H54 (cell line): ENCODE measurements at regions not wholly inside any gene's neighbourhood (a gene's known extent, or its start where the extent isn't known, plus 50 kb on each side); places are given as distances from the start of the nearest gene placed in this dataset.

Source experiments
- DNase-seq: peaks from one replicate; pipeline ENCODE4 v3.0.0; 2011; ENCODE audit warnings: low spot score, mixed read lengths; ENCODE audit not compliant: insufficient read length
- FAIRE-seq: peaks from 3 replicates; lab custom pipeline; 2011; peaks lifted over from hg19 to GRCh38; lab: Jason Lieb, UNC
- POLR2A ChIP-seq: IDR thresholded peaks from 2 replicates; pipeline ENCODE4 v1.6.1; 2011; ENCODE audit warnings: low read depth, mild to moderate bottlenecking, low read length

DNA sequence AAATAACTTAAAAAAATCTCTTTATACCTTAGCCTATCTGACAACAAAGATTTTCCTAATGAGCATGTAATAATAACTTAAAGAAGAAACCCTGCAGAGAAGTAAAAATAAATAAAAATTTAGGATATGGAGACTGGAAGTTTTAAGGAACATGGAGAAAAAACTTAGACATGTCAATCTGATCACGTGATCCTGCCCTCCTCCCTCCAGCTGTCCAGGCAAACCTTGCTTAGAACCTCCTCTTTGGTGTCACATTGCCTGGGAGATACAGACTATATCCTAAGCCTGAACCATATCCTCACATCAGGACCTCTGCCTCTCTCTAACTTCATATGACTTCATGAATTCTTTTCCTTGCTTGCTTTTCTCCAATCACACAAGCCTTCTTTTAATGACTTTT lies 275.5 kb downstream of the CNTN3 start:
- FAIRE-seq = no peak

DNA sequence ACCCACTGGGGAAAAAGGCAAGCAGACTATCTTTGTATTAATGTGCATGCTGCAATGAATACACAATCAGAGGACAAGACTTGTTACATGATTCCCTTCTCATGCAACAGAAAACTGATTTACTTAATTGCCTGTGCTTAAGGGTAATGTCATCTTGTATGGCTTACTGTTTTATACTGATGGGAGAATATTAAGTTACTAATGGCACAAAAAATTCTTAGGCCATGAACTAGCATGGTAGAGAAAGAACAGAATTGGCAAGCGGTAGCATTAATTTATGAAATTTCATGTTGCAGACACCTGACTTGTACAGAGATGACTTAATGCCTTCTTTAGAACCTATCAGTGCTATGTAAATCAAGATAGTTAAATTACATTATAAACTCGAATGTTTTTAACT lies 282.3 kb downstream of the CNTN3 start:
- no peak for DNase-seq
- no peak for TF ChIP-seq POLR2A
- FAIRE-seq = no peak

More for the DNA sequence above, 275.5 kb downstream of the CNTN3 start:
- no peak for DNase-seq
- no peak for TF ChIP-seq POLR2A

DNA sequence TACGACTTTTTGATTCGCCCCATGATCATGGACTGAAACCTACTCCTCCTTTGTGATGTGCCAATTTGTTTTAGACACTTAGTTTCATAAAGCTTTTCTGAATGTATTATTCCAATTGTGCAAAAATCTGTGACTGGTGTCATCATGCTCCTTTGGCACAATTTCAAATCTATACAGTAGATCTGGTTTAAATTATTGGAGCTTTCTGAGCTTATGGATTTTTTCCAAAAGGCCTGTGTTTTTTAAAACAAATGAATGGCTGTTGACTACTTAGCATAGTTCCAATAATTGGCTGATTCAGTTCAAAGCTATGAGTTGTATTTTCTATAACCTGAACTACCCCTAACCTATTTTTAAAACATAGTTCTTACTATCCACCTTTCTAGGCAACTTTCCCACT lies 282.7 kb downstream of the CNTN3 start:
- no peak for DNase-seq
- TF ChIP-seq POLR2A = no peak
- no peak for FAIRE-seq

DNA sequence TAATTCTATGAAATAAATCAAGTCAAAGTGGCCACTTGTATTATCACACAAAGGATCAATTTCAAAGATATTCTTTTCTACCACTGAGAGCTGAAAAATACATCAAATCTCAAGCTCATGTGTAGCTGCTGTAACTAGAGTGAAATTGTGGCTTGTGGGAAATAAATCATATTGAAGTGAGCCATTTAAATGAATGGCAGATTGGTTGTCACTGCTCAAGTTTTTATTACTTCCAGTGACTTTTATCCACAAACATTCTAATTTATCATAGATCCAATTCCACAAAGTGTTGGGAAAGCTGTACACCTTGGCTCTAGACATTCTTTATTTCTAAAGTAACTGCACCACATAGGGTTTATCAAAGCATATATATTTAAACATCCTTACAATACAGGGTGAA lies 285.4 kb downstream of the CNTN3 start:
- FAIRE-seq = no peak
- no peak for TF ChIP-seq POLR2A

DNA sequence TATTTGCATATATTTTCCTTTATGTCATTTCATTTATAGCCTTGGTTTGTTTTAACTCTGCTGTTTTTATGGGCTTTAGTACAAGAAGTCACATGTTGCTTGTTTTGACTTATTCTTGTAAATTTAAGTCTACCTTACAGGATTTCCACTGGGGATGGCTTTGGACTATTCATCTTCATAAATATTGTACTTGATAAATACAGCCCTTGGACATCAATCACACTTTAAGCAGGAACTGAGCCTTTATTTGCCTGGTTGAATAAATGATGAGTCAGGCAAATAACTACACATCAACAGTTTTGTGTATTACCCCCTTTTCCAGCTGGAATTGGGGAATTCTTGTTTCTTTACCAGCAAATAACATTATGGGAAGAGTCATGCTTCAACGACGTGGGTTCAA lies 286.0 kb downstream of the CNTN3 start:
- DNase-seq (no peak), FAIRE-seq (no peak)
- no peak for TF ChIP-seq POLR2A

More for the DNA sequence above, 285.4 kb downstream of the CNTN3 start:
- DNase-seq = no peak

DNA sequence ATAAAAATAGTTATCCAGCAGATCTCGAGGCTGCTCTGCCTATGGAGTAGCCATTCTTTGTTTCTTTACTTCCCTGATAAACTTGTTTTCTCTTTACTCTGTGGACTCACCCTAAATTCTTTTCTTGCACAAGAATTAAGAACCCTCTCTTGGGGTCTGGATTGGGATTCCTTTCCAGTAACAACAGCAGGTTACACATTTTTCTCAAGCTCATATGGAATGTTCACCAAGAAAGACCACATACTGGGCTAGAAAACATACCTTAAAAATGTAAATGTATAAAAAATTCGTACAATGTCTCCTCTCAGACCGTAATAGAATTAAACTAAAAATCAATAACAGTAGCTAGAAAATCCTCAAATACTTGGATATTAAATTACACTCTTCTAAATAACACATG lies 299.2 kb downstream of the CNTN3 start:
- no peak for FAIRE-seq
- no peak for TF ChIP-seq POLR2A
- no peak for DNase-seq

DNA sequence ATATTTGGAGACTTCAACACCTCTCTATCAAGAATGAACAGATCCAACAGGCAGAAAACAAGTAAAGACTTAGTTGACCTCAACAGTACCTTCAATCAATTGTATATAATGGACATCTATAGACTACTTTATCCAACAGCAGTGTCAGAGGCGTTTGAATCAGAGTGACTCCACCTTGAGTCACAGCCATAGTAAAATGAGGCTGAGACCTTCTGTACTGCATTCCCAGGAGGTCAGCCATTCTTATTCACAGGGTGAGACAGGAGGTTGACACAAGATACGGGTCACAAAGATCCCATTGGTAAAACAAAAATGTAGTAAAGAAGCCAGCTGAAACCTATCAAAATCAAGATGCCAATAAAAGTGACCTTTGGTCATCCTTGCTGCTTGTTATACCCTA lies 299.8 kb downstream of the CNTN3 start:
- no peak for TF ChIP-seq POLR2A
- no peak for FAIRE-seq

DNA sequence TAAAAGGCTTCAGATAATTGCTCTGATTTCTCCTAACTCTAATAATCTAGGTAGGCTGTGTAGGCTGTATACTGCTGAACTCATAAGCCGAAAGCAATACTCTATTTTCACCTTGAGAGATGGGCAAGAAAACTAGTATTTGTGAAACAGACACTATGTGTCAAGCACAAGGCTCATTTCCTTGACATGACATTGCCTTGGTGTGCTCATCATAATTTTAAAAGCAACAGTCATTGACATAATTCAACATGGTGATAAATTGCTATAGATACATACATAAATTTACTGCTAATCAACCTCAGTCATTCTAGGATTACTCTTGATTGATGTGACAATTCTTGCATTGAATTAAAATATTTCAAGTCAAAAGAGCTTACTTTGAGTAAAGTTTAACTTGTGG lies 304.7 kb downstream of the CNTN3 start:
- DNase-seq = no peak
- no peak for TF ChIP-seq POLR2A
- no peak for FAIRE-seq

More for the DNA sequence above, 299.8 kb downstream of the CNTN3 start:
- DNase-seq = no peak

DNA sequence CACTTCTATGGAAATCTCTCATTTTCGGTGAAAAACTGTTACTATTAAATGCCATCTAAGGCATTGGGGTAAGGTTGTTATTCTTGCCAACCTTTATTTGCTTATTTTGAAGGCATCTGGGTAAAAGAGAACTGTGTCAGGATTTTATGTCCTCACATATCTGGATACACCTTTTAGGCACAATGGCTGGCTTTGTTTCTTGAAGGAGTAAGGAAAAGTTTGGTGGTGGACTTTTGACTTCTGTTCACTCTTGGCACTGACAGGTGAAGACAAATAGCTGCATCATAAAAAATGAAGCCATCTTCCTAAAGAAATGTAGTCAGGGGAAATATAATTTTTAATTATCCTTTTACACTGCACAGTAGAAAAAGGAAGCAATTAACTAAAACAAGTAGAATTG lies 310.0 kb downstream of the CNTN3 start:
- FAIRE-seq = no peak

DNA sequence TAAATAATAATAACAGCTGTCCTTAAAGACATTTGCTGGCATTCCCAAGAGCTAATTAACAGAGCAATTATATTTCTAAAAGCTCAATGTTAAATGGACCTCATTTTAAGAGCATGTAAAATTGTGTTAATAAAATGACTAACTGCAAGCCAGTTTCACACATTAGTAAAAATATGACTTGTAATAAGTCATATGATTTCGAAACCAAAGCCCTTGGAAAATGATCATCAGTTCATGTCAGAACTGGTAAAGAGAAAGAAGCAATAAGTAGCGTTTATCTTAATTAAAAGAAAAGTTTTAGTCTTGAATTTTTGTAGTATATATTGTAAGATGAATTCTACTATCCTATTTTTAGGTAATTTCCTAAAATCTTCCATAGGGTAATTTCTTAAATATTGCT lies 310.7 kb downstream of the CNTN3 start:
- FAIRE-seq (no peak), DNase-seq (no peak)
- no peak for TF ChIP-seq POLR2A

More for the DNA sequence above, 310.0 kb downstream of the CNTN3 start:
- no peak for DNase-seq
- TF ChIP-seq POLR2A = no peak

DNA sequence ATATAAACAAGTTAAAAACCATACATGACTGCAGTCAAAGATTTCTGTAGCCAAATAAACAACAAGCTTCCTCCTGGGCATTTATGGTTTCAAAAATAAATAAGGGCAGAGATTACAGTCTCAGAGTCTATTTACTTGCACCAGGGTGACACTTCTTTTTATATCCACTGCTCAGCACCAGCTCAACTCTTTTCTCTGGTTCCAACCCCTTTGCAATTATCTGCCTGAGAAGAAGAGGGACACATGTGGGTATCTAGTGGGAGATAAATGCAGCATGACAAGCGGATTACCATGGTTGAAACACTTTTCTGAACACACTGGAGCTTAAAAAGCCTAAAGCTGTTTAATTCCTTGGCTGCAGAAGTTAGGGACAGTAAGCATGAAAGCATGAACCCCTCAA lies 311.5 kb downstream of the CNTN3 start:
- no peak for TF ChIP-seq POLR2A
- DNase-seq (no peak), FAIRE-seq (no peak)

DNA sequence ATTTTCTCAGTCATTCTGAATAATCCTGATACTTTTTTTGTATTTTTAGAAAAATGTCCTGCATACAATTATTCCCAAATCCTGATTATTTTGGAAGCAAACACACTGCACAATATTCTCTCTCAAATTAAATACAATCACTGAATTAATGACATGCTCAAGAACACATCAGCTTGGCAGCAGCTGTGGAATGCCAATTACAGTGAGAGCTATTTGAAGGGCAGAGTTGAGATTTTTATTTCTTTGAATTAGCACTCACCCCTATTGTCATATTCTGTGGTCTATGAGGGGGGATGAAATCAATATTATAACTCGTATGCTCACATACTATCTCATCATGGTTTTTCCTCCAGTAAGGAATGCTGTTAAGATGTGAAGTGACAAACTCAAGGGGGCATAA lies 312.2 kb downstream of the CNTN3 start:
- DNase-seq (no peak), FAIRE-seq (no peak)
- TF ChIP-seq POLR2A = no peak

DNA sequence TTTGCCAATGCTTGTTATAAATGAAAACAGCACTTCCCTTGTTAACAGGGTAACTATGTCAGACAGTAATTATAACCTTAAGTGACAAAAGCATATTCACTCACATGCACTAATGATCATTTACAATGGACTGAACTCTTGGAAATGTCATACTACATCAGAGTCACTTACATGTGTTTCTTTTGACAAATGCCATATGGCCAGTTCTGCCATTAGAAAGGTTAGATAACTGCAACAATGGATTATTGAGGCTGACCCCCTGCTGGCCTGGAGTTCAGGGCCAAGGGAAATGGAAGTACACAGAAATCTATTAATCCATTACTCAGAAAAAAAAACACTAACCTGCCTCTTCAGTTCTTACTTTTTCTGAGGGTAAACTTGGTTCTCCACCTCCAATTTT lies 313.4 kb downstream of the CNTN3 start:
- no peak for FAIRE-seq
- no peak for DNase-seq
- TF ChIP-seq POLR2A = no peak

DNA sequence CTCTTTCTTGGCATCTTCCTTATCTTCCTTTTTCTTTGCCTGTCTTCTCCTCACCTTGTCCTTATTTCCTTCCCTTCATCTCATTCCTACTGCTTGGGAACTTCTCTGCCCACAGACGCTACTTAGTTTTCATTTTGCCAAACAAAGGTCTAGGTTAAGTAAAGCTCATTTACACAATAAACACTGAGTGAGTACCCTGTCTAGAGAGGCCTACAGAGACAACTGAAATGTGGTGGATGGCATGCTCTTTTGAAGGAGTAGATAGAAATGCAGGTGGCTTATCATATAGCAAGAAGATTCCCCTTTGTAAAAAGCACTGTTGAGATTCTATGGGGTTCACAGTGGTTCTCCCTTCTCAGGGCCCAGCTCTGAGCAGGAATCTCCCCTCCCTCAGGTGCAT lies 319.0 kb downstream of the CNTN3 start:
- TF ChIP-seq POLR2A = no peak
- FAIRE-seq (no peak), DNase-seq (no peak)

DNA sequence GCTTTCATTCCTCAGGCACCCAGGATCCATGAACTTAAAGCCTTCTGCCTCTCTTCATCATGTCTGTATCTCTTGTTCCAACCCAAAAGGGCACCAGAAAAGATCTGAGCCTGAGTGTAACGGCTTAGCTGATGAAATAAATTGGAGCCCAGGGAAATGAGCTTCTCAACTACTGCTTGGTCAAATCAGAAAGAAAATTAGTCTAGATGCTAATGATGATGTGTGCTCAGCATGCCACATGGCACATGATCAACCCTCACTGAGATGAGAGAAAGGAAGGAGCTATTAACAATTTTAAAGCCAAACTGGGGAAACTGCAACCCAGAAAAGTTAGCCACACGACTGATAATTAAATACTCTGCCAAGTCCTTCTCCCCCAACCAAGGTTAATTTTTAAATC lies 325.7 kb downstream of the CNTN3 start:
- DNase-seq (no peak), FAIRE-seq (no peak)
- TF ChIP-seq POLR2A = no peak

DNA sequence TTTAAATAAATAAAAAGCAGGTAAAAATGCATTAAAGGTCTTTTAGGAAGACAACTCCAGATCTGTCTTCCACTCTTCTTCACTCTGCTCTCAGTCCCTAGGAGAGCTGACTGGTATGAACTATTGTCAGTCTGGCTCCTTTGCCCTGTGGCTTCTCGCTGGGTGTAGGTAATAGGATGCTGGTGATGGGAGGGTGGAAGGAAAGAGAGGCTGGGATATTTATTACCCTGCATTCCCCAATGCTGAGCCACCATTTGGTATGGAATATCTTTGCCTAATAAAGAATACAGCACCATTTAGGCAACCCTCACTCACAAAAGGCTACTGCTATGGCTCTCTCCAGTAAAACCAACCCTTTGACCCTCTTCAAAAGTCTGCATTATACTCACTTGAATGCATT lies 326.9 kb downstream of the CNTN3 start:
- no peak for TF ChIP-seq POLR2A
- FAIRE-seq (no peak), DNase-seq (no peak)

DNA sequence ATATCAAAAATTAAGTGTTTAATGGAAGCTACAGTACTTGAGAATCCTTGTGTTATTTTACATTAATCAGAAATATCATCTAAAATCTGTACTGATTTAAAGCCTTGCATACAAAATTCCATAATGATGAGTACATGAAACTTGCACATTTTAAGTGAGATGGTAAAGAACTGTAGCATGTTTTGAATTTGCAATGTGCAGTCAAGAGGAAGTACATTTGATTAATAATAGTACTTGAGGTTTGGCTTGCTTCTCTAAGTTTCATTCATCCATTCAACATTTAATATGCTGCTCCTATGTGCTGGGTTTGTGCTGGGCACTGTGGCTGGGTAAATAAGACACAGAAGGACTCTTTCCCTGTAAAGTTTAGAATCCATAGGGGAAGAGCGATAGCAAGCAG lies 332.3 kb downstream of the CNTN3 start:
- TF ChIP-seq POLR2A = no peak
- no peak for DNase-seq
- no peak for FAIRE-seq
